ENCODE measurements at regions not wholly inside any gene's neighbourhood (a gene's known extent, or its start where the extent isn't known, plus 50 kb on each side); places are given as distances from the start of the nearest gene placed in this dataset.

GRCh38 chr4:77310931-77311330 is 153.9 kb downstream of the CCNG2 start:
- Mint-ChIP-seq H3K27ac (no peak overlapping the region), H3K36me3 (no peaks in the 10 kb centered on the region), H3K9me3 (peaks cover 0 to 2% of the 10 kb centered on the region in 2 donors), H3K4me3 (no peak overlapping the region), H3K27me3 (ENCODE audit: low read depth in 2 of 2) (peaks cover 3 to 23% of the 10 kb centered on the region in 2 donors), H3K4me1 (no peaks in the 10 kb centered on the region)
- Histone ChIP-seq H3K27ac (ENCODE audit: low read length) (no peak overlapping the region), H3K36me3 (ENCODE audit: control insufficient read depth, insufficient read depth, low read length) (no peaks in the 10 kb centered on the region), H3K4me1 (ENCODE audit: control insufficient read depth, insufficient read depth, low read length) (no peaks in the 10 kb centered on the region), H3K4me3 (ENCODE audit: low read length) (no peak overlapping the region), H3K27me3 (ENCODE audit: control insufficient read depth, insufficient read depth, low read length) (no peaks in the 10 kb centered on the region), H3K9me3 (ENCODE audit: control insufficient read depth, insufficient read depth, low read length) (no peaks in the 10 kb centered on the region)
- no peak for TF ChIP-seq CTCF (IDR thresholded peaks at IDR 0.05)
- DNase-seq (no peak), ATAC-seq (no peak)
- WGBS (ENCODE audit: insufficient coverage) = 70% methylated on average over 3 of the region's 3 CpGs
- intact Hi-C loops (cut with micrococcal nuclease) = no loop called here

GRCh38 chr4:77314697-77315096 is 157.7 kb downstream of the CCNG2 start:
- Mint-ChIP-seq H3K9me3 (peaks cover 2 to 4% of the 10 kb centered on the region in 2 donors), H3K4me1 (no peaks in the 10 kb centered on the region), H3K27me3 (ENCODE audit: low read depth in 2 of 2) (peaks cover 6 to 11% of the 10 kb centered on the region in 2 donors), H3K27ac (no peak overlapping the region), H3K36me3 (peaks cover 6% of the 10 kb centered on the region), H3K4me3 (no peak overlapping the region)
- ATAC-seq = no peak
- no peak overlapping the region for H3K4me3 ChIP-seq (ENCODE audit: low read length)
- TF ChIP-seq CTCF (IDR thresholded peaks at IDR 0.05) = no peak
- no peaks in the 10 kb centered on the region for H3K36me3 ChIP-seq (ENCODE audit: control insufficient read depth, insufficient read depth, low read length)
- intact Hi-C loops (cut with micrococcal nuclease) = no loop called here
- 92% methylated on average over 4 of the region's 4 CpGs for WGBS (ENCODE audit: insufficient coverage)
- H3K9me3 ChIP-seq (ENCODE audit: control insufficient read depth, insufficient read depth, low read length) = peaks cover 6% of the 10 kb centered on the region
- H3K27me3 ChIP-seq (ENCODE audit: control insufficient read depth, insufficient read depth, low read length) = no peaks in the 10 kb centered on the region
- DNase-seq = no peak
- H3K4me1 ChIP-seq (ENCODE audit: control insufficient read depth, insufficient read depth, low read length) = no peaks in the 10 kb centered on the region
- no peak overlapping the region for H3K27ac ChIP-seq (ENCODE audit: low read length)

GRCh38 chr4:77327151-77327550 is 170.1 kb downstream of the CCNG2 start:
- Mint-ChIP-seq H3K4me3 (no peak overlapping the region), H3K36me3 (no peaks in the 10 kb centered on the region), H3K9me3 (peaks cover 2 to 5% of the 10 kb centered on the region in 2 donors), H3K27ac (no peak overlapping the region), H3K4me1 (no peaks in the 10 kb centered on the region), H3K27me3 (ENCODE audit: low read depth in 2 of 2) (peaks cover 9 to 14% of the 10 kb centered on the region in 2 donors)
- Histone ChIP-seq H3K4me1 (ENCODE audit: control insufficient read depth, insufficient read depth, low read length) (no peaks in the 10 kb centered on the region), H3K27me3 (ENCODE audit: control insufficient read depth, insufficient read depth, low read length) (no peaks in the 10 kb centered on the region), H3K36me3 (ENCODE audit: control insufficient read depth, insufficient read depth, low read length) (no peaks in the 10 kb centered on the region), H3K9me3 (ENCODE audit: control insufficient read depth, insufficient read depth, low read length) (peaks cover 7% of the 10 kb centered on the region), H3K27ac (ENCODE audit: low read length) (no peak overlapping the region), H3K4me3 (ENCODE audit: low read length) (no peak overlapping the region)
- TF ChIP-seq CTCF (IDR thresholded peaks at IDR 0.05) = no peak
- no peak for ATAC-seq
- intact Hi-C loops (cut with micrococcal nuclease) = no loop called here
- 85% methylated on average over 6 of the region's 6 CpGs for WGBS (ENCODE audit: insufficient coverage)
- DNase-seq = no peak

- intact Hi-C loops (cut with micrococcal nuclease) = no loop called here
- Mint-ChIP-seq H3K4me1 (no peaks in the 10 kb centered on the region), H3K27me3 (ENCODE audit: low read depth in 2 of 2) (no peaks in the 10 kb centered on the region)
Measured at GRCh38 chr4:77332696-77333270, 175.8 kb downstream of the CCNG2 start.

More at GRCh38 chr4:77332696-77333270, 175.8 kb downstream of the CCNG2 start:
- no peak for TF ChIP-seq CTCF (IDR thresholded peaks at IDR 0.05)
- Histone ChIP-seq H3K36me3 (ENCODE audit: control insufficient read depth, insufficient read depth, low read length) (no peaks in the 10 kb centered on the region), H3K27me3 (ENCODE audit: control insufficient read depth, insufficient read depth, low read length) (no peaks in the 10 kb centered on the region), H3K4me3 (ENCODE audit: low read length) (no peak overlapping the region), H3K27ac (ENCODE audit: low read length) (no peak overlapping the region), H3K4me1 (ENCODE audit: control insufficient read depth, insufficient read depth, low read length) (no peaks in the 10 kb centered on the region), H3K9me3 (ENCODE audit: control insufficient read depth, insufficient read depth, low read length) (peaks cover 15% of the 10 kb centered on the region)
- Mint-ChIP-seq H3K36me3 (no peaks in the 10 kb centered on the region), H3K9me3 (peaks cover 2 to 7% of the 10 kb centered on the region in 2 donors), H3K27ac (no peak overlapping the region), H3K4me3 (no peak overlapping the region)
- whole genome bisulfite sequencing (ENCODE audit: insufficient coverage) = 61% methylated on average over 2 of the region's 2 CpGs
- no peak for DNase-seq
- no peak for ATAC-seq

Data from natural killer cell (primary cell).